GM23338 (cell line): ENCODE measurements at regions not wholly inside any gene's neighbourhood (a gene's known extent, or its start where the extent isn't known, plus 50 kb on each side); places are given as distances from the start of the nearest gene placed in this dataset.

Source experiments
- CTCF ChIP-seq, 2 experiments: fragments of 200-600 bp in 1 of 2; sonication (generic) in 1 of 2; conservative IDR thresholded peaks; 2 replicates each; pipeline versions ENCODE4 v1.5.1 to v1.6.1; 2016 to 2017; ENCODE audit warnings: antibody characterized with exemption in 2 of 2, low read depth in 2 of 2, mild to moderate bottlenecking in 2 of 2, moderate library complexity in 1 of 2
- EZH2 ChIP-seq: fragments of 200-600 bp; sonication (generic); IDR thresholded peaks from one replicate; pipeline ENCODE4 v1.8.0; 2017; ENCODE audit warnings: antibody characterized with exemption, mild to moderate bottlenecking, low read depth; ENCODE audit not compliant: unreplicated experiment
- EZH2phosphoT487 ChIP-seq: fragments of 200-600 bp; sonication (generic); IDR thresholded peaks from one replicate; pipeline ENCODE4 v1.8.1; 2018; ENCODE audit warnings: antibody characterized with exemption; ENCODE audit not compliant: unreplicated experiment
- POLR2AphosphoS5 ChIP-seq: IDR thresholded peaks from 2 replicates; pipeline ENCODE4 v1.6.1; 2016; ENCODE audit warnings: antibody characterized with exemption, low read depth
- REST ChIP-seq: IDR thresholded peaks from one replicate; pipeline ENCODE4 v1.6.1; 2018; ENCODE audit warnings: antibody characterized with exemption; ENCODE audit not compliant: unreplicated experiment
- ZNF114 ChIP-seq: fragments of 250-450 bp; sonication (Bioruptor Pico); IDR thresholded peaks from 2 replicates; pipeline ENCODE4 v1.5.0; 2020; ENCODE audit warnings: mild to moderate bottlenecking, moderate library complexity
- ZNF331 ChIP-seq: fragments of 250-450 bp; sonication (Bioruptor Pico); IDR thresholded peaks from 2 replicates; pipeline ENCODE4 v1.5.0; 2020; ENCODE audit warnings: low read depth, mild to moderate bottlenecking, moderate library complexity

DNA sequence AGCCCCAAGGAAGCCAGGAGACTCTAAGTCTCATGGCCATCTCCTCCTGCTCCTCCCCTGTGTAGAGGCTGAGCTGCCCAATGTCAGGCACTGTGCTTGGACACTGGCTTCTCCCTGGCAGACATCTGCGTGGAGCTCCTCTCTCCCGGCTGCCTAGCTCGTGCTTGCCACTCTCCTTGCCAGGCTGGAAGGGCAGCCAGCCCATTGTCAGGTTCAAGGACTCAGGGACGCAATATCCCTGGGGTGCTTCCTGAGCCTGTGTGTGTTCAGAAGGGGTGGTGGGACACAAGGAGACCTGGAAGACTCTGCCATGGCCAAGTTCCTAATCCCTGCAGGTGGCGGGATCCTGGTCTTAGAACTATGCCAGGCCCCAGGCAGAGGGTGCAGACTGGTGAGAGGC lies 65.4 kb upstream of the PARP1 start:
- TF ChIP-seq CTCF (conservative IDR thresholded peaks at IDR 0.05; ENCODE audit: low read depth in 2 of 2) (no peak), EZH2 (no peak), REST (no peak), ZNF331 (CRISPR knock-in tag) (no peak), POLR2AphosphoS5 (no peak), ZNF114 (CRISPR knock-in tag) (no peak), EZH2phosphoT487 (no peak)
